HCT116 (cell line): ENCODE measurements at regions not wholly inside any gene's neighbourhood (a gene's known extent, or its start where the extent isn't known, plus 50 kb on each side); places are given as distances from the start of the nearest gene placed in this dataset.
A peak's percentile ranks its signal among the peaks of the same experiment; 100 is the strongest.

Source experiments
- ATAC-seq: fragments of 200-7000 bp; cut with Tn5 transposase; 2 replicates; pipeline ENCODE4 v1.9.1; 2020; ENCODE audit warnings: mild to moderate bottlenecking, moderate library complexity
- BruUV-seq: library from RNA; stranded (reverse); fragments of 400-500 nt; replicated peaks from 2 replicates; lab custom pipeline; 2021; lab: Mats Ljungman, UMichigan
- CTCF ChIA-PET: fragments of 300-600 bp; sonication (Branson Sonifier 250); formaldehyde crosslinking; loops from one replicate; lab custom pipeline; 2021; ENCODE audit warnings: antibody characterized with exemption; lab: Charles Lee
- POLR2A ChIA-PET: fragments of 300-600, 350-600 bp; sonication (Branson Sonifier 250); formaldehyde crosslinking; loops from one replicate; lab custom pipeline; 2021; ENCODE audit warnings: antibody characterized with exemption; lab: Charles Lee
- RAD21 ChIA-PET, 2 experiments: fragments of 300-600 bp; sonication (Branson Sonifier 250); formaldehyde crosslinking; loops; one replicate each; lab custom pipeline; 2023; ENCODE audit warnings: low total read pairs in 2 of 2; ENCODE audit not compliant: uncharacterized antibody in 2 of 2, unreplicated experiment in 2 of 2, low non-redundant PET in 1 of 2; lab: Charles Lee
- DNase-seq: peaks from one replicate; pipeline ENCODE4 v3.0.0-alpha.2; 2010; ENCODE audit warnings: low read depth, low spot score
- H2AFZ ChIP-seq: fragments of 200-600 bp; shearing (Covaris generic), sonication (generic); 2 replicates; pipeline ENCODE4 v1.6.1; 2017; ENCODE audit warnings: low read depth, mixed run types, mixed read lengths, antibody characterized with exemption, low read length; ENCODE audit not compliant: poor library complexity, severe bottlenecking
- H3K27ac ChIP-seq: 2 replicates; pipeline ENCODE4 v1.5.1; 2012; ENCODE audit warnings: low read depth, low read length
- H3K27me3 ChIP-seq: fragments of 200-600 bp; sonication (generic); 2 replicates; pipeline ENCODE4 v1.6.1; 2016; ENCODE audit warnings: mixed run types, low read length, mixed read lengths; ENCODE audit not compliant: insufficient read depth
- H3K36me3 ChIP-seq, 2 experiments: fragments of 200-500 bp in 1 of 2; fragments of 200-600 bp in 1 of 2; sonication (Bioruptor generic) in 1 of 2; sonication (generic) in 1 of 2; 2 replicates each; pipeline versions ENCODE4 v1.5.1 to v1.6.1; 2014 to 2016; ENCODE audit warnings: low read length in 2 of 2, inconsistent platforms in 1 of 2, mixed read lengths in 1 of 2, mixed run types in 1 of 2; ENCODE audit not compliant: insufficient read depth in 2 of 2, control insufficient read depth in 1 of 2
- H3K4me1 ChIP-seq, 2 experiments: fragments of 200-600 bp in 1 of 2; sonication (generic) in 1 of 2; 2 replicates each; pipeline versions ENCODE4 v1.5.1 to v1.6.1; 2012 to 2017; ENCODE audit warnings: low read length in 2 of 2, inconsistent platforms in 1 of 2, mild to moderate bottlenecking in 1 of 2, mixed read lengths in 1 of 2, mixed run types in 1 of 2, moderate library complexity in 1 of 2; ENCODE audit not compliant: insufficient read depth in 2 of 2, control insufficient read depth in 1 of 2
- H3K4me2 ChIP-seq: fragments of 200-600 bp; sonication (generic); 2 replicates; pipeline ENCODE4 v1.6.1; 2017; ENCODE audit warnings: mixed run types, low read length, mixed read lengths
- H3K4me3 ChIP-seq, 2 experiments: fragments of 200-600 bp in 1 of 2; sonication (generic) in 1 of 2; replicated peaks in 1 of 2; 2 replicates each; pipeline ENCODE4 v1.5.1; 2011 to 2016; ENCODE audit warnings: low read length in 2 of 2, control low read depth in 1 of 2, low read depth in 1 of 2, mild to moderate bottlenecking in 1 of 2, mixed read lengths in 1 of 2, mixed run types in 1 of 2
- H3K79me2 ChIP-seq: fragments of 200-600 bp; sonication (generic); 2 replicates; pipeline ENCODE4 v1.6.1; 2017; ENCODE audit warnings: mild to moderate bottlenecking, mixed run types, low read length, moderate library complexity, mixed read lengths; ENCODE audit not compliant: insufficient read depth
- H3K9ac ChIP-seq: fragments of 200-600 bp; sonication (generic); 2 replicates; pipeline ENCODE4 v1.6.1; 2016; ENCODE audit warnings: low read length, mixed read lengths
- H3K9me2 ChIP-seq: fragments of 200-600 bp; sonication (generic), shearing (Covaris generic); 2 replicates; pipeline ENCODE4 v1.6.1; 2017; ENCODE audit warnings: mixed run types, mild to moderate bottlenecking, moderate library complexity; ENCODE audit not compliant: insufficient read depth
- H3K9me3 ChIP-seq, 2 experiments: fragments of 200-500 bp in 1 of 2; fragments of 200-600 bp in 1 of 2; sonication (Bioruptor generic) in 1 of 2; sonication (generic) in 1 of 2; 2 replicates each; pipeline ENCODE4 v1.6.1; 2014 to 2017; ENCODE audit warnings: low read length in 2 of 2, mixed read lengths in 2 of 2, inconsistent platforms in 1 of 2, low read depth in 1 of 2, mild to moderate bottlenecking in 1 of 2, mixed run types in 1 of 2, moderate library complexity in 1 of 2; ENCODE audit not compliant: control insufficient read depth in 1 of 2, insufficient read depth in 1 of 2
- H4K20me1 ChIP-seq: fragments of 200-600 bp; sonication (generic), shearing (Covaris generic); 2 replicates; pipeline ENCODE4 v1.6.1; 2017; ENCODE audit warnings: mixed run types, mild to moderate bottlenecking, moderate library complexity; ENCODE audit not compliant: insufficient read depth
- CBX3 ChIP-seq: IDR thresholded peaks from 2 replicates; pipeline ENCODE4 v1.6.1; 2012; ENCODE audit warnings: low read depth
- CEBPB ChIP-seq: IDR thresholded peaks from 2 replicates; pipeline ENCODE4 v1.6.1; 2012; ENCODE audit warnings: low read depth
- EGR1 ChIP-seq: IDR thresholded peaks from 2 replicates; pipeline ENCODE4 v1.6.1; 2012; ENCODE audit warnings: low read depth
- ELF1 ChIP-seq: IDR thresholded peaks from 2 replicates; pipeline ENCODE4 v1.6.1; 2012; ENCODE audit warnings: low read depth, borderline replicate concordance
- EZH2 ChIP-seq: fragments of 200-600 bp; sonication (generic); IDR thresholded peaks from 2 replicates; pipeline ENCODE4 v1.6.1; 2017; ENCODE audit warnings: antibody characterized with exemption, mixed run types
- FOSL1 ChIP-seq: IDR thresholded peaks from 2 replicates; pipeline ENCODE4 v1.6.1; 2012; ENCODE audit warnings: low read depth
- JUND ChIP-seq: IDR thresholded peaks from 2 replicates; pipeline ENCODE4 v1.6.1; 2012
- MAX ChIP-seq: IDR thresholded peaks from 2 replicates; pipeline ENCODE4 v1.6.1; 2012
- POLR2AphosphoS5 ChIP-seq: IDR thresholded peaks from 2 replicates; pipeline ENCODE4 v1.6.1; 2011; ENCODE audit warnings: mild to moderate bottlenecking, low read depth, low read length, moderate library complexity
- SIN3A ChIP-seq: IDR thresholded peaks from 2 replicates; pipeline ENCODE4 v1.6.1; 2012; ENCODE audit warnings: low read depth
- SP1 ChIP-seq: IDR thresholded peaks from 2 replicates; pipeline ENCODE4 v1.6.1; 2012; ENCODE audit warnings: low read depth
- SRF ChIP-seq: IDR thresholded peaks from 2 replicates; pipeline ENCODE4 v1.6.1; 2012; ENCODE audit warnings: low read depth
- intact Hi-C: fragments of 100-400 bp; cut with micrococcal nuclease; formaldehyde crosslinking; loops from 2 replicates; pipeline ENCODE4 v1.10.0; 2022
- TF ChIP-seq, protein P1 (sequence below): IDR thresholded peaks from 2 replicates; pipeline ENCODE4 v1.6.1; 2012

DNA sequence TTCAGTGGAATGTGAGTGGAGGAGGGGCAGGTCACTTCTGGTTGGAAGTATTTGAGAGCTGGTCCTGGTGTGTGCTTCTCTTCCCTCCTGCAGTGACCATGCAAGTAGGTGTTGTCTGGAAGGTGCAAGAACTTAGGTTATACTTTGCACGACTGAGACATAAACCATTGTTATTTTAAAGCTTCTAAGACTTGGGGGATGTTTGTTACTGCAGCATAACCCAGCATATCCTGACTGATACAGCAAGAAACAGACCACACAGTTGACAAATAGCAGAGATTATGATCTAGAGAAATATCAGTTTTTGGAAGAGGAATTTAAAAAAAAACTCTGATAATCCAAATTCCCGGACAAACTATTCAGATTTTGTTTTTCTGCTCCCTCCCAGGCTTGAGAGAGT is 130.8 kb downstream of the ACTR3 start (continued):
- no peak for TF ChIP-seq EZH2
- no peak for TF ChIP-seq EGR1

DNA sequence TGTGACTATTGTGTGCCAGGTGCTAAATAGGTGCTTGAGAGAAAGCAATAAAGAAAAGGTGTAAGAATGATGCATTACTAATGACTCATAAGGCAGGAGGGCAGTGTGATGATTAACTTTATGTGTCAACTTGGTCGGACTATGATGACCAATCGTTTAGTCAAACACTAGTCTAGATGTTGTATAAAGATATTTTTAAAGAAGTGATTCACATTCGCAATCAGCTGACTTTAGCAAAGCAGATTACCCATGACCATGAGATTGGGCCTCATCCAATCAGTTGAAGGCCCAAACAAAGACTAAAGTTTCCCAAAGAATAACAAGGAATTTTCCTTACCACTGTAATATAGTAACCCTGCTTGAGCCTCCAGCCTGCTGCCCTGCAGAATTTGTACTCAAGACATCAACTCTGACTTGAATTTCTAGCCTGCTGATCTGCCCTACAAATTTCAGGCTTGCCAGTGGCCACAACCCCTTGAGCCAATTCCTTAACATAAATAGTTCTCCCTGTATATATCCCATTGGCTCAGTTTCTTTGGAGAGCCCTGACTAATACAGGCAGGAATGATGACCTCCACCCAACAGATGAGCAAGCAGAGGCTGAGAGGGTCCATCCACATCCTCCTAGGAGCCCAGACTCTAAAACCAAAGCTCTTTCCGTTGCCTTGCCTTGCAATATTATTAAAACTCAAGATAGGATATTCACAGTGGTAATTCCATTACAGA is 132.6 kb downstream of the ACTR3 start:
- no peaks in the 10 kb centered on the region for H3K27me3 ChIP-seq
- POLR2A ChIA-PET = no interaction called here
- H3K4me3 ChIP-seq = no peak overlapping the region
- no peaks in the 10 kb centered on the region for H3K79me2 ChIP-seq
- intact Hi-C loops = no loop called here
- CTCF ChIA-PET = no interaction called here
- H2AFZ ChIP-seq = no peak overlapping the region
- no TSS peak for BruUV-seq
- RAD21 ChIA-PET = no interaction called here
- no peak overlapping the region for H3K9ac ChIP-seq
- peak; percentile 67 for ATAC-seq
- H3K27ac ChIP-seq = no peak overlapping the region
- H3K4me1 ChIP-seq = peaks cover 0 to 13% of the 10 kb centered on the region in 2 experiments; a peak in 2 of 4 replicates
- no peaks in the 10 kb centered on the region for H3K9me2 ChIP-seq
- no peaks in the 10 kb centered on the region for H3K36me3 ChIP-seq
- H3K4me2 ChIP-seq = peak overlapping the region; percentile 26
- H4K20me1 ChIP-seq = no peaks in the 10 kb centered on the region
- DNase-seq = peak; percentile 61
- TF ChIP-seq, protein P1, sequence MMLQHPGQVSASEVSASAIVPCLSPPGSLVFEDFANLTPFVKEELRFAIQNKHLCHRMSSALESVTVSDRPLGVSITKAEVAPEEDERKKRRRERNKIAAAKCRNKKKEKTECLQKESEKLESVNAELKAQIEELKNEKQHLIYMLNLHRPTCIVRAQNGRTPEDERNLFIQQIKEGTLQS = peak; percentile 56; the same call in 1 of the 2 replicates
- TF ChIP-seq ELF1 = no peak
- peak; percentile 89; the same call in 1 of the 2 replicates for TF ChIP-seq CBX3
- TF ChIP-seq JUND = peak; percentile 88
- 0 out of 2 replicates have a peak, but pooled peaks have one; percentile 42 for TF ChIP-seq CEBPB
- TF ChIP-seq SRF = peak; percentile 59
- peak; percentile 66 for TF ChIP-seq MAX
- TF ChIP-seq EGR1 = no peak
- peak; percentile 78 for TF ChIP-seq SP1
- peak; percentile 92 for TF ChIP-seq FOSL1
- TF ChIP-seq POLR2AphosphoS5 = no peak
- TF ChIP-seq SIN3A = peak; percentile 34; the same call in 1 of the 2 replicates
- no peaks in the 10 kb centered on the region; a peak in 1 of 4 replicates for H3K9me3 ChIP-seq
